ENCODE measurements at regions not wholly inside any gene's neighbourhood (a gene's known extent, or its start where the extent isn't known, plus 50 kb on each side); places are given as distances from the start of the nearest gene placed in this dataset.

- Histone ChIP-seq H3K4me2 (no peak overlapping the region), H3K27me3 (ENCODE audit: insufficient read depth) (no peaks in the 10 kb centered on the region), H3K9me2 (ENCODE audit: insufficient read depth) (no peaks in the 10 kb centered on the region), H3K27ac (ENCODE audit: low read depth) (no peak overlapping the region), H2AFZ (no peak overlapping the region), H4K20me1 (replicated peaks; ENCODE audit: insufficient read depth) (no peaks in the 10 kb centered on the region), H3F3A (replicated peaks; ENCODE audit: low read depth) (no peaks in the 10 kb centered on the region), H3K36me3 (ENCODE audit: insufficient read depth) (no peaks in the 10 kb centered on the region), H3K4me3 (no peak overlapping the region), H3K79me2 (replicated peaks; ENCODE audit: insufficient read depth) (no peaks in the 10 kb centered on the region), H3K4me1 (ENCODE audit: insufficient read depth) (no peaks in the 10 kb centered on the region)
- ATAC-seq (no peak), DNase-seq (ENCODE audit: low spot score) (no peak)
- Mint-ChIP-seq H3K4me3 (no peak overlapping the region), H3K4me1 (no peaks in the 10 kb centered on the region; the same call in 2 of the 3 replicates), H3K36me3 (ENCODE audit: low read depth) (peaks cover 2% of the 10 kb centered on the region; the same call in 1 of the 3 replicates), H3K27ac (no peak overlapping the region), H3K9me3 (no peaks in the 10 kb centered on the region; the same call in 1 of the 3 replicates), H3K27me3 (ENCODE audit: insufficient read depth, low read depth, poor library complexity) (no peaks in the 10 kb centered on the region)
- no peak for TF ChIP-seq ZNF331 (CRISPR knock-in tag; IDR thresholded peaks at IDR 0.05; ENCODE audit: low read depth)
Observed at GRCh38 chr13:37501187-37501586, 97.4 kb downstream of the POSTN start.

- ATAC-seq (no peak), DNase-seq (ENCODE audit: low spot score) (no peak)
- H2AFZ ChIP-seq, result no peak overlapping the region; the same call in 1 of the 2 replicates
- no peaks in the 10 kb centered on the region for H3F3A ChIP-seq (replicated peaks; ENCODE audit: low read depth)
- H3K27ac Mint-ChIP-seq, result no peak overlapping the region
- no peak overlapping the region for H3K4me2 ChIP-seq
- H3K4me3 Mint-ChIP-seq, result no peak overlapping the region
- no peaks in the 10 kb centered on the region for H4K20me1 ChIP-seq (replicated peaks; ENCODE audit: insufficient read depth)
- no peaks in the 10 kb centered on the region for H3K27me3 Mint-ChIP-seq (ENCODE audit: insufficient read depth, low read depth, poor library complexity)
- no peaks in the 10 kb centered on the region for H3K4me1 Mint-ChIP-seq
- TF ChIP-seq CREB1 (CRISPR knock-in tag; IDR thresholded peaks at IDR 0.05; ENCODE audit: low read depth), result no peak
- TF ChIP-seq POLR2AphosphoS5 (IDR thresholded peaks at IDR 0.05; ENCODE audit: low read depth), result no peak
- no peak for TF ChIP-seq NANOG (IDR thresholded peaks at IDR 0.05; ENCODE audit: borderline replicate concordance)
- no peak for TF ChIP-seq ZNF331 (CRISPR knock-in tag; IDR thresholded peaks at IDR 0.05; ENCODE audit: low read depth)
- no peak for TF ChIP-seq STAT1 (IDR thresholded peaks at IDR 0.05; ENCODE audit: unreplicated experiment)
- no peak for TF ChIP-seq ZNF462 (CRISPR knock-in tag; IDR thresholded peaks at IDR 0.05)
- no peak for TF ChIP-seq CTCF (conservative IDR thresholded peaks at IDR 0.05; ENCODE audit: low read depth in 2 of 2)
- 0 out of 2 replicates have a peak, but pooled peaks cover 4% of the 10 kb centered on the region for H3K9me2 ChIP-seq (ENCODE audit: insufficient read depth)
- no peaks in the 10 kb centered on the region for H3K27me3 ChIP-seq (ENCODE audit: insufficient read depth)
- H3K36me3 Mint-ChIP-seq (ENCODE audit: low read depth), result no peaks in the 10 kb centered on the region
- no peak overlapping the region for H3K4me3 ChIP-seq
- H3K27ac ChIP-seq (ENCODE audit: low read depth), result no peak overlapping the region
- H3K36me3 ChIP-seq (ENCODE audit: insufficient read depth), result no peaks in the 10 kb centered on the region
- H3K4me1 ChIP-seq (ENCODE audit: insufficient read depth), result no peaks in the 10 kb centered on the region
- no peaks in the 10 kb centered on the region for H3K9me3 Mint-ChIP-seq
- H3K79me2 ChIP-seq (replicated peaks; ENCODE audit: insufficient read depth), result no peaks in the 10 kb centered on the region
Observed at GRCh38 chr13:37495046-37495445, 103.5 kb downstream of the POSTN start.

Measured in GM23338 (cell line).